ENCODE measurements at regions not wholly inside any gene's neighbourhood (a gene's known extent, or its start where the extent isn't known, plus 50 kb on each side); places are given as distances from the start of the nearest gene placed in this dataset.

DNA sequence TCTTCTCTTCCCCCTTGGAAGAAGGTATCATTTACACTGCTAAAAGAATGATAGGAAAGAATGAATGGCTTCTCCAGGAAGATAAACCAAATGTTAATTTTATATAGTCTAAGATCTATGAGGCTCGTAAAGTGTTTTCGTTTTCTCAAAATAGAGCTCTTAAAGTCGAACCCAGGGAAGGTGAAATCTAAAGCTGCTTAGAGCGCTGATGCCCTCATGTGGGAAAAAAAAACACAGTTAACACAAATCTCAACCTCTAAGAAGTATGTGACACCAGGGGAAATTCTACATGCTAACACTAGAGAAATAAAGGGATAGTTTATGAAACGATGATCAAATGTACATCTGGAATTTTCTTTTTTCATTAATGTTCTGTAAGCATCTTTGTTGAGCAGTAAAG, 257.9 kb downstream of the RASEF start:
- H3K4me3 ChIP-seq: no peak overlapping the region
- in situ Hi-C loops (cut with MboI; ENCODE audit: low pct_ligation_motif_present in 1 of 4, low pct_unique_long_range_greater_than_20kb in 1 of 4, low sequenced_read_pairs in 3 of 4) (no loop called here), intact Hi-C loops (cut with DNase I; ENCODE audit: low total_unique reads) (no loop called here)
- H3K27me3 ChIP-seq: no peaks in the 10 kb centered on the region
- H3K4me1 ChIP-seq: no peaks in the 10 kb centered on the region
- 34 to 52% methylated on average over 5 of the region's 5 CpGs for WGBS, 2 donors (ENCODE audit: low coverage in 1 of 2)
- no peaks in the 10 kb centered on the region for H3K9me3 ChIP-seq
- H3K36me3 ChIP-seq: no peaks in the 10 kb centered on the region
- H3K27ac ChIP-seq: no peak overlapping the region
- DNase-seq: no peak
- TF ChIP-seq POLR2AphosphoS5 (IDR thresholded peaks at IDR 0.05) (no peak), EP300 (IDR thresholded peaks at IDR 0.05; ENCODE audit: low read depth) (no peak), POLR2A (IDR thresholded peaks at IDR 0.05) (no peak)
- TF ChIP-seq, protein P1, sequence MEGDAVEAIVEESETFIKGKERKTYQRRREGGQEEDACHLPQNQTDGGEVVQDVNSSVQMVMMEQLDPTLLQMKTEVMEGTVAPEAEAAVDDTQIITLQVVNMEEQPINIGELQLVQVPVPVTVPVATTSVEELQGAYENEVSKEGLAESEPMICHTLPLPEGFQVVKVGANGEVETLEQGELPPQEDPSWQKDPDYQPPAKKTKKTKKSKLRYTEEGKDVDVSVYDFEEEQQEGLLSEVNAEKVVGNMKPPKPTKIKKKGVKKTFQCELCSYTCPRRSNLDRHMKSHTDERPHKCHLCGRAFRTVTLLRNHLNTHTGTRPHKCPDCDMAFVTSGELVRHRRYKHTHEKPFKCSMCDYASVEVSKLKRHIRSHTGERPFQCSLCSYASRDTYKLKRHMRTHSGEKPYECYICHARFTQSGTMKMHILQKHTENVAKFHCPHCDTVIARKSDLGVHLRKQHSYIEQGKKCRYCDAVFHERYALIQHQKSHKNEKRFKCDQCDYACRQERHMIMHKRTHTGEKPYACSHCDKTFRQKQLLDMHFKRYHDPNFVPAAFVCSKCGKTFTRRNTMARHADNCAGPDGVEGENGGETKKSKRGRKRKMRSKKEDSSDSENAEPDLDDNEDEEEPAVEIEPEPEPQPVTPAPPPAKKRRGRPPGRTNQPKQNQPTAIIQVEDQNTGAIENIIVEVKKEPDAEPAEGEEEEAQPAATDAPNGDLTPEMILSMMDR (IDR thresholded peaks at IDR 0.05): peak in 1 of 5 experiments; percentile 6

DNA sequence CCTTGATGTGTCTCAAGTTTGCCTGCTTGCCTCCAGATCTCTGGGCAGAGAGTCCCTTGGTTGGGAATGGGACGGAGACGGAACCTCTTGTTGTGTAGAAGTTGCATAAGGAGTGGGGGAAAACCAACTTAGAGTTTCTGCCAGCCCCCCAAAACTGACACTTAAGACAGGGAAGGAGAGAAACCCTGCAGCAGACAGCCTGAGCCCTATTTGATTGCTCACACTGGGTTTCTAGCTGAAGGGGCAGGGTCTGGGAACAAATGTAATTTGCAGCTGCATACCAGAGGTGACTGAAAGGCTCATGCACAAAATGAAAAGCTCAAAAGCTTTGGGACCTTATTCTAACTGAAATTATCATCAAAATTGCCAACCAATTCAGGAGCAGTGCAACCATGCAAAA, 254.5 kb downstream of the RASEF start:
- no peak for DNase-seq
- WGBS, 2 donors (ENCODE audit: low coverage in 1 of 2): 93% methylated on average over 2 of the region's 2 CpGs; no CpG with 5 or more reads in 1 of the 2 donors
- intact Hi-C loops (cut with DNase I; ENCODE audit: low total_unique reads): no loop called here

DNA sequence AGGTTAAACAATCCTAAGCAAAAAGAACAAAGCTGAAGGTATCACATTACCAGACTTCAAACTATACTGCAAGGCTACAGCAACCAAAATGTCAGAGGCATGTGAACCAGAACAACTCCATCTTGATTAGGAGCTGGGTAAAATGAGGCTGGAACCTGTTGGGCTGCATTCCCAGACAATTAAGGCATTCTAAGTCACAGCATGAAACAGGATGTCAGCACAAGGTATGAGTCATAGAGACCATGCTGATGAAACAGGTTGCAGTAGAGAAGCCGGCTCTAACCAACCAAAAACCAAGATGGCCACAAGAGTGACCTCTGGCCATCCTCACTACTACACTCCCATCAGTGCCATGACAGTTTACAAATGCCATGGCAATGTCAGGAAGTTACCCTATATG, 252.0 kb downstream of the RASEF start:
- no peak overlapping the region for H3K4me3 ChIP-seq
- no peaks in the 10 kb centered on the region for H3K4me1 ChIP-seq
- no peaks in the 10 kb centered on the region for H3K9me3 ChIP-seq
- no peaks in the 10 kb centered on the region for H3K36me3 ChIP-seq
- TF ChIP-seq POLR2AphosphoS5 (IDR thresholded peaks at IDR 0.05) (no peak), EP300 (IDR thresholded peaks at IDR 0.05; ENCODE audit: low read depth) (no peak), POLR2A (IDR thresholded peaks at IDR 0.05) (no peak)
- TF ChIP-seq, protein P1 (IDR thresholded peaks at IDR 0.05): no peak
- in situ Hi-C loops (cut with MboI; ENCODE audit: low pct_ligation_motif_present in 1 of 4, low pct_unique_long_range_greater_than_20kb in 1 of 4, low sequenced_read_pairs in 3 of 4): no loop called here
- no peak for DNase-seq
- H3K27me3 ChIP-seq: no peaks in the 10 kb centered on the region
- 70% methylated on average over 1 of the region's 1 CpG; no CpG with 5 or more reads in 1 of the 2 donors for WGBS, 2 donors (ENCODE audit: low coverage in 1 of 2)
- intact Hi-C loops (cut with DNase I; ENCODE audit: low total_unique reads): no loop called here
- no peak overlapping the region for H3K27ac ChIP-seq

More for the DNA sequence above, 254.5 kb downstream of the RASEF start:
- Histone ChIP-seq H3K9me3 (no peaks in the 10 kb centered on the region), H3K27me3 (no peaks in the 10 kb centered on the region), H3K4me1 (no peaks in the 10 kb centered on the region), H3K27ac (no peak overlapping the region), H3K4me3 (no peak overlapping the region), H3K36me3 (no peaks in the 10 kb centered on the region)
- in situ Hi-C loops (cut with MboI; ENCODE audit: low pct_ligation_motif_present in 1 of 4, low pct_unique_long_range_greater_than_20kb in 1 of 4, low sequenced_read_pairs in 3 of 4): no loop called here
- TF ChIP-seq POLR2AphosphoS5 (IDR thresholded peaks at IDR 0.05) (no peak), EP300 (IDR thresholded peaks at IDR 0.05; ENCODE audit: low read depth) (no peak), POLR2A (IDR thresholded peaks at IDR 0.05) (no peak)
- TF ChIP-seq, protein P1 (IDR thresholded peaks at IDR 0.05): no peak

DNA sequence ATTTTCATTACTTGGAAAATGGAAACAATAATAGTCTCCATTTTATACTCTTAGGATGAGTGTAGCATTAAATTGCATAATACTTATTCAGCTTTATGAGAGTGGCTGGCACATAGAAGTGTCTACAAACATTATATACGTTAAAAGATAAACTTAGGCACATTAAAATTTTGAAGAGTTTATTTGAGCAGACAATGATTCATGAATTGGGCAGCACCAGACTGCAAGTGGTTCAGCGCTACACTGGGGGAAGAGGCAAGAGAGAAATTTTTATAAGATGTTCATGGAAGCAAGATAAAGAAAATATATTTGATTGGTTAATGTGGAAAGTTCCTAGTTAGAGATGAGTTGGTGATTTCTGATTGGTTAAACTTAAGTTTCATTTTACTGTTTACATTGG, 243.7 kb downstream of the RASEF start:
- Histone ChIP-seq H3K9me3 (no peaks in the 10 kb centered on the region), H3K27ac (no peak overlapping the region), H3K27me3 (no peaks in the 10 kb centered on the region), H3K4me3 (no peak overlapping the region), H3K4me1 (no peaks in the 10 kb centered on the region), H3K36me3 (no peaks in the 10 kb centered on the region)
- in situ Hi-C loops (cut with MboI; ENCODE audit: low pct_ligation_motif_present in 1 of 4, low pct_unique_long_range_greater_than_20kb in 1 of 4, low sequenced_read_pairs in 3 of 4) (no loop called here), intact Hi-C loops (cut with DNase I; ENCODE audit: low total_unique reads) (no loop called here)
- no peak for TF ChIP-seq POLR2AphosphoS5 (IDR thresholded peaks at IDR 0.05)
- TF ChIP-seq, protein P1 (IDR thresholded peaks at IDR 0.05): no peak
- no peak for TF ChIP-seq EP300 (IDR thresholded peaks at IDR 0.05; ENCODE audit: low read depth)
- TF ChIP-seq POLR2A (IDR thresholded peaks at IDR 0.05): no peak
- DNase-seq: no peak
- WGBS, 2 donors (ENCODE audit: low coverage in 1 of 2): 64 to 78% methylated on average over 2 of the region's 2 CpGs

All from transverse colon (tissue), 4 donors.